Ishikawa (cell line): ENCODE measurements at regions not wholly inside any gene's neighbourhood (a gene's known extent, or its start where the extent isn't known, plus 50 kb on each side); places are given as distances from the start of the nearest gene placed in this dataset.

ENCODE experiments used
- TCF12 ChIP-seq: IDR thresholded peaks from 2 replicates; pipeline ENCODE4 v1.6.1; 2012; ENCODE audit warnings: low read depth
- TEAD4 ChIP-seq: IDR thresholded peaks from 2 replicates; pipeline ENCODE4 v1.6.1; 2012

GRCh38 chr5:165260426-165260825 is 1755.0 kb downstream of the MAT2B start:
- TF ChIP-seq TEAD4 = no peak
- no peak for TF ChIP-seq TCF12
